HPDE6-E6E7 (cell line): ENCODE measurements at regions not wholly inside any gene's neighbourhood (a gene's known extent, or its start where the extent isn't known, plus 50 kb on each side); places are given as distances from the start of the nearest gene placed in this dataset.

Source experiments
- DNase-seq: peaks from one replicate; pipeline ENCODE4 v3.0.0; 2011; ENCODE audit warnings: missing footprints; ENCODE audit errors: extremely low spot score

DNA sequence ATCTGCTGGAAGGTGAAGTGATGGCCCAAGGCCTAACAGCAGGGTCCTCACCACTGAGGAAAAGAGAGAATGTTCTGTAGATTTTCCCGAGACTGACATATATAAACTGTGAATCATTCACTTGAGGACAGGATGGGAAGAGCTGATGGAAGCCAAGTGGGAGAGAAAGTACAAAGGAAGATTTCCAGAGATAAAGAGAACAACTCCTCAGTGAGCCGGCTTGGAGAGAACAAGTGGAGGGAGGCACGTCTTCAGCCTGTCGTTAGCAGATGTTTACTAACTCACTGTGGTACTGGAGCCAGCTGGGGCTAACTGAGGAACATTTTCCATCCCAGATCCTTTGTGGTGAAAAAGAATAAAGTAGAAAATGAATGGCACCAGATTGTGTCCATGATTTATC is 552.9 kb upstream of the TNP1 start:
- DNase-seq: no peak

DNA sequence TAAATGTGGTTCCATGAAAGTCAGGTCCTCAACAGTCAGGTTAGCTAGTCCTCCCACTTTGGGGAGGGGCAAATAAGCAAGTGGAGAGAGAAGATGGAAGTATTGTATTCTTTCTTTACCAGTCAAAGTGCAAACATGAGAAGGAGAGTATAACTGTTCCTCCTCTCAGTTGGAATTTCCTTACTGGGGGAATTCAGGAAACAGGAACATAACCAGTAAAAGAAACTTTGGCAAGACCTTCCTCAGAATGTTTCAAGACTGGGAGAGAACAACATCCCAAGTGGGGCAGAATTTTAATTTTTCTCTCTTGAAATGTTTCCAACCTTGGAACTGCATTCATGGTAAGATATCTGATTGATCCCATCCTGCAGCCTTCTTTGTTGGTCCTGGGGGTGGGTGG is 552.4 kb upstream of the TNP1 start:
- DNase-seq: no peak

DNA sequence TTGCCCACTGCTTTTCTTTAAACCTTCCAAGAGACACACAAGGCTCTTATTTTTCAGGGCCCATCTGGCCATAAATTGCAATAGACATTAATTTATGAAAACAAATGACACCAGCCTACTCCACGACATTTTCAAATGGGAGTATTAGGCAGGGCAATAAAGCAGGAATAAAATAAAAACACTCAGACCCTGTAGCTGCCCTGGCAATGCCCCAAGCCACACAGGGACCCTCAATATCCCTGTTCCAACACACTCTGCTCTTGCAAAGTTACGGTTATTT is 550.8 kb upstream of the TNP1 start:
- DNase-seq: no peak

DNA sequence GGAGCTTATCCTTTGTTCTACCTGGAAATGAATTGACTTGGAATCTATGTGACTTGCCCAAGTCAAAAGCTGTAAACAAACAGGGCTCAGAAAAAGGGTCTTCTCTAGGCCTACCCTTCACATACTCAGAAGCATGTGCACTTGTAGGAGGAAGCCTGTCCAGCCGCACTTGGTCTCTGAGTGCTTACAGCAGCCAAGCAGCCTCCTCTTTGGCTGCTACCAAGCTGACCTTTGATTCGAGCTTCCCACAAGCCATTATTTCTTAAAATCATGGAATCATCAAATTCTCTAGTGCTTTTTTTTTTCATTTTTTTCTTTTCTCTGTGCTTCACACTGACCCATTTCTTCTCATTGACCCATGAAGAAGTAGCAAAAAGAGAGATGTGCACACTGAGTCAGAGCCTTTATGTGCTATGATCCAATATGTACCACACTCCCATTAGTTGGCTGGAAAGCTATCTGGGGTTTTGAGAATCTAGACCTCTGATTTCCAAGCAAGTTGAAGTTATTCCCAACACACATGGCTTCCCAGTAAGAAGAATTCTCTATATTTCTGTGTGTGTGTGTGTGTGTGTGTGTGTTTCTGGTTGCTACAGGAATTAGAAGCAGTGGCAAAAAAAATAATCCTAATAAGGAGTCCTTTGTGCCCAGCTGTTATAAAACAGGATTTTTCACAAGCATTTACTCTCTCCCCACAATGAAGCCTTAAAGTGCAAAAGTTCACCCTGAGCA is 550.3 kb upstream of the TNP1 start:
- DNase-seq: no peak

DNA sequence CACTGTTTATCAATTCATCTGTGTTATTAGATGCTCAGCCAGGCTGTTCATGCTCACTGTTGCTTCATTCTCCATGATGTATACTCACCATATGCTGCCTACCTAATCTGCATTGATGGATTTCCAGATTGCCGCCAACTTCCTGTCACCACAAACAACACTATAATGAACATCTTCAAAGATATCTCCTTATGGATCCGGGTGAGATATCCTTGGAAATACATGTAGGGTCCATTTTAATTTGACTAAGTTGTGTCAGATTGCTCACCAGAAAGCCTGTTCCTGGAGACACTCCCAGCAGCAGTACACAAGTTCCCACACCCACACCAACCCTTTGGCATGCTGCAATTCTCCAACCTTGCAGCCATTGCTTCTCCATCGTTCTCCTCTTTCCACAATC is 547.5 kb upstream of the TNP1 start:
- DNase-seq: no peak

DNA sequence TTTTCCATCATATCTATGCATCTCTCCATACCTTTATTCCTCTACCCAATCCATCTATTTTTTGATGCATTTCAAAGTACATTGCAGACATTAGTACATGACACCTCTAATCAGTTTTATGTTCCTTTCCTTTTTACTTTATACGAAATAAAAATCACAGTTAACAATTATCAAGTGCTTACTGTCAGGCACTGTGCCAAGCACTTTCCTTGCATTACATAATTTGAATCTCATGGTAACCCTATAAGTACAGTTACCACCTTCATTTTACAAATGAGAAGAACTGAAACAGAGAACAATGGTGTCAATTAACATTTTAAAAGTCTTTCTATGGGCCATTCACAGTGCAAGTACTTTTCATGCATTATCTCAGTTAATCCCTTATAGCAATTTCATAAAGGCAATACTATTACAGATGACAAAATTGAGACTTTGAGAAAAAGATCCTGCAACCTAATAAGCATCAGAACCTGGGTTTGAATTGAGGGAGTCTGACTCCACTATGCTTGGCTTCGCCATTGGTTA is 544.4 kb upstream of the TNP1 start:
- no peak for DNase-seq

DNA sequence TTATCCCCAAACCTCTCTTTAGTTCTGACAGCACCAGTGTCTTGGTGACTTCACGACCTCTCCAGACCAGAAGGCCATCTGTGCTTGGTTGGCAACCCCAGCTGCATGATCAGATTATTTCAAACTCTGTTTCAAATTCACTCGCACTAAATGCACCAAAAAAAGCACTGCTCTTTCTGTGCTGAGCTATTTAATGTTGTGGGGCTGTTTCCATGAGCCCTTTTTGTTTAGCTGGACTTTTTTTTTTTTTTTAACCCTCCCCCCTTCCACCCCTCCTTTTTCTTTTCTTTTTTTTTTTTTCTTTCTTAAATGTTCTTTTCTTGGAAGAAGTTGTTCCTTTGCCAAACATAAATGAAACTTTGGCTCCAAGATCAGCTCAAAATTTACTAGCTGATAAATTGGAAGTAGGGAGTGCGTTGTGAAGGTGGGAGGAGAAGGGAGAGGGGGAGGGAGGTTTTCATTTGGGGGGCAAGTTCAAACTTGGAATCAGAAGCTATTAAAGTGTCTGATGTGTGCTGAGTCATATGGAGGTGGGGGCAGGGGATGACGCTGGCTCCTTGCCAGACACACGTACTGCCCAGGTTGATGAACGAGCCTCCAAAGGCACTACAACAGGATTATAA is 543.0 kb upstream of the TNP1 start:
- peak; percentile 59 for DNase-seq

DNA sequence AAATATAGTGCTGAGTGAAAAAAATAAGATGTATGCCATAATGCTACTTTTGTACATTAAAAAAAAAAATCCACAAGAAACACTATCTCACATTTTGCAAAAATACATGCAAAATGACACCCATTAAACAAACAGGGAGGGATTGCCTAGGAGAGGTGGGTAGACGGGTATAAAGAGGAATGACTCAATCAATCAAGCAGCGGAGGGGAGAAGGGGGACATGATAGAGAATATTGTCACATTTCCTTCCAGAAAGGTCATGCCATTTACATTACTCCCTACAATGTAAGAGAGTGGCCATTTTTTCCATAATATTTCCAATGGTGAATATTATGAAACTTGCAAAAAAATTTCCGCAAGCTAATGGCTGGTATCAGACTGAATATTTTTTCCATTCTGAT is 542.3 kb upstream of the TNP1 start:
- no peak for DNase-seq

DNA sequence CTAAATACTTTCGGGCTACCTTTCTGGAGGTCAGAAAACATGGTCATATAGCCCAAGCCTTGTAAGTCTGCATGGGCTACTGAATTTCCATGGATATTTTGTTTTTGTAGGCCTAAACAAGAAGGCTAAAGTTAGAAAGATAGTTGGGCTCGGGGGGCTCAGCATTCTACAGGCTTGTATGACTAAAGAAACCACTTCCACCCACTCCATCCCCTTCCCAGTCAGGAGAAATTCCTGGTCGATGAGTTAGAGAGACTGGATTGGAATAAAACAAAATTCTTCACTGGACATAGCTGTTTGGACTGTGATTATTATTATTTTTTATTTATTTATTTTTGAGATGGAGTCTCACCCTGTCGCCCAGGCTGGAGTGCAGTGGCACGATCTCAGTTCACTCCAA is 539.4 kb upstream of the TNP1 start:
- no peak for DNase-seq

DNA sequence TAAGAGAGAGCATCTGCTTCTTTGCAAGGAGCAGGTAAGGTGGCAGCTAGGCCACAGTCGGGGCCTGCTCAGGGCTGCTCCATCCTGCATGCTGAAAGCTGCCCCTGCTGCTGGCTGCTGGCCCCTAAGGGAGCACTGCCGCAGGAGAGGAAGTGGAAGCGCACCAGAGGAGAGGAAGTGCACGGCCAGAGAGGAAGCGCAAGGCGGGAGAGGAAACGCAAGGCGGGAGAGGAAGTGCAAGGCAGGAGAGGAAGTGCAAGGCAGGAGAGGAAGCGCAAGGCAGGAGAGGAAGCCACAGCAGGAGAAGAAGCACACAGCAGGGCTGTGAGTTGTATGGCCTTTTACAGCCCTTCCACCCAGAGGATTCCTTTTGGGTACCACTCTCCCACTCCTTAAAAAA is 539.0 kb upstream of the TNP1 start:
- DNase-seq: no peak

DNA sequence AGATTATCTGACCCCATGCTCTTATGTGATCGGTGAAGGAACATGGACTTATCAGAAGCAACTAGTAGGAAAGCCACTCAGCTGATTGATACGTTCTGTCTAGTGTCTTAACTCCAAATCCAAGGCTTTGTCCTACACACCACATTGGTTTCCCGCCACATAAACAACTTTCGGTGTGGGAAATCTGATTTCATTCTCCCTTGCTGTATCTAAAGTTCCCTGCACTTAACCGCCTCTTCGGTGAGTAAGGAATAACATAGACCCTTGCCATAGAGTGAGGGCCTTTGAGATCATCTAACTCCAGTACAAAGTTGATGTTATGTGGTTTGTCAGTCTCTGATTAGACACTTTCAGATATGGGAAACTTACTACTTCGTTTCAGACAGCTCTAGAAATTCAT is 538.2 kb upstream of the TNP1 start:
- no peak for DNase-seq

DNA sequence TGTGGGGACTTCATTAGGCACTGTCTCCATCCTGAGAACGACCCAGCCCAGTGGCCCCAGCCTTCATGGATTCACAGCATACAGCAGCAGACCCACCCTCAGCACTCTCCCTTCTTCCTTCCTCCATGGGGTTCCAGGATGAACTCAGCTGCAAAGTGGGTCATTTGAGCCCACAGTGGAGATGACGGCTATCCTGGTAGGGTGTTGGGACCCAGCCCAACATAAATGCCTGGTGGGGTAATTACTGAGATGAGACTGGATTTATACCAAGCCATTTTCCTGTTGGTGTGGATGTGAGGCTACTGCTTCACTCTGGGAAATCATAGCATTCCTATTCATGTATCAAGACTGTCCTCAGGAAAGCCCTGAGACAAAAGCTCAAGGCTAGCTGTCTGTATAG is 536.7 kb upstream of the TNP1 start:
- no peak for DNase-seq

DNA sequence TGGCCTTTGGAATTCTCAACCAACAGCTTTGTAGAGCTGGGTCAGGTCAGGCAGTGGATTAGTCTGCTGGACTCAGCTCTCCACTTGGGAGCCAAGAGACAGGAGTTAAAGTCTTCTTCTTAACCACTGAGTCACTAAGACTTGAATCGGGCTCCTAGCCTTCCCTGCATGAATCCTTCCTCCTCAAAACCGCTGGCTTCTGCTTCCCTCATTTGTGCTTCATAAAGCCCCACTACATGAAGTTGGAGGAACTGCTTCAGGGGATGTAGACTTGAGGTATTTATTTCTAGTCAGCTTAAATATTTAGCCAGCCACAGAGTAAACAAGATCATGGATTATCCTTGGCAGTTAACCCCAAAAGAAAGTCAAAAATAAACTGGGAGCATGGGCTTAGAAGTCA is 536.3 kb upstream of the TNP1 start:
- DNase-seq: no peak

DNA sequence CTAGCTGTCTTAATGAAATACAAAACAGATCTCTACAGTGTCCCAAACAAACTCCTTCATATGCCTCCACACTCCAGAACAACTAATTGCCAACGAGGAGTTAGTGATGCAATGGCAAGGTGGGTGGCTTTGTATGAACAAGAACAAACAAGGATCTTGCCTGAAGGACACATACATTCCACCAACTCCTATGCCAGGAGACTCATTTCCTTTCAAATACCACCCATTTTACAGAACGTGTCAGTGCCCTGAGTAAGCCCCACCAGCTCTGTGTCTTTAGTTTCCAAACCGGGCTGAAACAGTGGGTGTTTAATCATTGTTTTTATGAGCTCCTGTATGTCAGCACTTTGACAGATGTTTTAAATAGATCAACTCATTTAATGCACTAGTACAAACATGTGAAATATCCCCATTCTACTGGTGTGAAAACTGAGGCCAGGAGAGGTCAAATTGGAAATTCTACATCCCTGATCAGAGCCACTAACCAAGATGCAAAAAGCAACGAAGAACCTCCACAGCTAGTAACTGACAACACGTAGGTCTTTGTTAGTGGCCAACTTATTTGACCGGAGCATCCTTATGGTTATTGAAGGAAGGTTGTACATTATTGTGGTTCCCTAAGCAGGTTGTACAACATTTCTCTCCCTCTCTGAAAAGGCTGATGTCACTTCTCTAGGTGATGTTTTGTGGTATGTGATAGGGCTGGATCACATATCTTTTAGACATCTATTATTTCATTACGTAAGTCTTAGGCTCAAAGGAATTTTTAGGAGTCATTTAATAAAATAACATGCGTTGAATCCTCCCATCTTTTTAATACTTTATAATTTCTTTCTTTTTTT is 534.9 kb upstream of the TNP1 start:
- DNase-seq: no peak

DNA sequence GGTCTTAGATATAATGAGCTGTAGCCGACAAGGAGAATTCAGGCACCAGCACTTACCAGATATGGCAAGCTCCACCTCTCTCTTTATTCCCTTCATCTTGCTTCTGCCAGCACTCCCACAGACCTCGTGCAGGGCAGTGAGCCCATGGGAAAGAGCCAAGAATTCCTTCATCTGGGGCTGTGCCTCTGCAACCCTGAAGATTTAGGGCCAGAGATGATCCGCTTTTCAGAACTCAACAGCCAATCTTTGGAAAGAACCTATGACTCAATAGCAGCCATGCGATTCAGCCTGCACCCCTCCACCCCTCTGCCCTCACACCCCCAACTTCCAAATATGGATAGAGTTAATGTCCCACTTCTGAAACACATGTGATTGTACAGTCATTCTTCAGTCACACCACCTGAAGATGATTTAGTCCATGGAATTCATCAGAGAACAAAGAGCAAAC is 533.7 kb upstream of the TNP1 start:
- peak; percentile 36 for DNase-seq

DNA sequence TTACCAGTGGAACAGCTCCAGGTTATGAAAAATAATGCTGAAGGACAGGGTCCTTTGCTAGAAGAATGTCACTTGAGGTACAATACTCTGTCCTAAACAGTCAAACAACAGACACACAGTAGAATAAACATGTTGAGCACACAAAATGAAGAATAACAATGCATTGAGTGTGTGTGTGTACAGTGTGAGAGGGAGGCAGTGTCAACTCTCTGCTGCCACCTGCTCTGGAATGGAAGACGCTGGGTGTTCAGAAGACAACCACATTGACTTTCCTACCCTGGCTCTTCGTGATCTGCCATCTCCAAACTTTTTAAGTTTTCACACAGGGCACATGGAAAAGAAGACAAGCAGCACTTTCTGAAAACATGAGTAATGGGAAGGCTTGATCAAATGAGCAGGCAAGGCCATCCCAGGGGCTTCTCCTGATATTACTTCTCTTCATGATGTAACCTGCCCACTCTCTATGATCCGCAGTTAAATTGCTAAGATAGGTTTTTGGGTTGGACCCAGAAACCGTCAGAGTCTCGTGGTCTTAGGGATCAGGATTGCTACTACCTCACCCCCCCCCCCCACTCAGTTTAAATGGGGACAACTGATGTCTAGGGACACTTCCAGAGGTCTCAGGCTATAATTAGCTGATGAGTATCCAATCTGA is 533.2 kb upstream of the TNP1 start:
- no peak for DNase-seq

DNA sequence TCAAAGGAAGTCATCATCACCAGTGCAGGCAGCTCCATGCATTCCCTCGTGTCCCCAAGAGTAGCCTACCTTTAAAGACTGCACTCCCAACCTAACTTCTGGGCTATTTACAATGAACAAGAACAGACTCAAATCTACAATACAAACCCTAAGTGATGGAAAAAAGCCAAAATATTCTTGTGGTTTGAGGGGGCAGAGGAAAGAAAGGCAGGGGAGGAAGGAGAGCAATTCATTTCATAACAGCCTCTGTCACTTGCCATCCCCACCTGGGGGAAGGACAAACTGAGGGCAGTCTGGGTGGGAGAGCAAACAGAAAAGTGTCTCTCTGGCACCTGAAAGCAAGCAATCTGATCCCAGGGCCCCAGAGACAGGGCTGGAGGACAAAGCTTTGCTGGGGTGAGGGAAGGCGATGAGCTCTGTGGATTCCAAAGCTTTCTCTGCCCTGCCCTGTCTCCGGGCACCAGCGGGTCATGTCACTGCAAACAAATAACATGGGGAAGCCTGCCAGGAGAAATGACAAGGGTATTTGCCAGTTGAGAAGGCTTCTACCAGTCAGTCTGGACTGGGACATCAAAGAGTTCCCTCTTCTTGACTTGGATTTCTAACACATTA is 528.0 kb upstream of the TNP1 start:
- no peak for DNase-seq

DNA sequence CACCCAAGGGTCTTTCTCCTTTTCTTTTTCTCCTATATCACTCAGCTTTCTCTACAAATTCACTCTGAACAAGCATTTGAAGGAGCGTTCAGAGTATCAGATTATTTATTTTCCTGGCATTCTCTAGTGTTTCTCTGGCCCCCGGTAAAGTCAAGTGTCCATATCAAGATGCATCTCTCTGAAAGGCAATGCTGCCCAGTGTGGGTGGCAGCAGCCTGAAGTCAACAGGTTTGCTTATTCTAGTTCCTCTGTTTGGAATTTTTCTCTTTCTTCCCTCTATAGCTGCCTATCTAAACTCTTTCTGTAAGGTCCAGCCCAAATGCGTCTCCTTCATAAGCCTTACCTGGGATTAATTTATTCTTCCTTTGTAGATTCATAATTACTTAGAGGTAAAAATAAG is 526.2 kb upstream of the TNP1 start:
- no peak for DNase-seq

DNA sequence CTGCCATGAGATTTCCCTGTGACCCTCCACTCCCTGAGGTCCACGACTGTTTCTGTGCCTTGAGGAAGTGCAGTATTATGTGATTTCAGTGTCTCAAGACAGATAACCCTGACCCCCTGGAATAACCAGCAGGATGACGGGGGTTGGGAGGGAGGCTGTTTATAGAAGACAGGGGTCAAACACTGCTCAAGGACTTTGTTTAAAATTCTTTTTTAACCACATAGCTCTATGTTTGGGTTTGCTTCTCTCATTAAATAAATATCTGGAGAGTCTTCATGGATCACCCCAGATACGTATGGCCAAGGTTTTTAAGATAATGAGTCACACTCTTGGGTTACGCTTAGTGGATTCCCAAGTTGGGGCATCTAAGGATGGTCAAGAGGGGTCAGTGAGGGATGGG is 523.8 kb upstream of the TNP1 start:
- no peak for DNase-seq

DNA sequence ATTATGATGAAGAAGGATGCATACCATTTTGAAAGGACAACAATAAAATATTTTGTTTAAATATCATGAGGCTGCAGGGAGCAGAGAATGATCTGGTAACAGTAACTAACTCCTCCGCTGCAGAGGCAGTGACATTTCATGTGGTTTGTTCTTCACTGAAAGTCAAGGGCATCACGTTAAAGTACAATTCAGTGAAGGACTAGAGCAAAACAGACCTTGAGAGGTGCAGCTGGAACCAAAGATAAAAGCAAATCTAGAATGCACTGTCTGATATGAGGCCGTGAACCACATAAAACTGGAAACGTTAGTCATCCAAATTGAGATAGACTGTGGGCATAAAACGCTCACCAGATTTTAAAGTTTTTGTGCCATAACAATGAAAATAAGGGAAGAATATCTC is 522.9 kb upstream of the TNP1 start:
- no peak for DNase-seq

DNA sequence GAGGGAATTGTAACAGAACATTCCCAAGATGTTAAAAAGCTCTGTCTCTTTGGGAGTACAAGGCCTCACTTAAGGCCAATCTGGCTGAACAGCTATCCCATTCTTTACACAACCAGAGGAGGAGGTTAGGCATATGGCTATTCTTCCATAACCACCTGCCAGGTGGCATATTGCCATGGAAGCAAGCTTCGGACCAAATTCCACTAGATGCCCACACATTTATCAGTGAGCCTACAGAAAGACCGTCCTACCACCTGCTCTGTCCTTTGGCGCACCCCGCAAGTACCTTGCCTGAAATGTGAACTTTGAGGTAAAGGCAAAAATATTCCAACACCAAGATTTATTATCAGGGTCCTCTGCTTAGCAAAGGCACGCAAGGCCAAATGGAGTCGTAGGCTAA is 519.9 kb upstream of the TNP1 start:
- DNase-seq: no peak

DNA sequence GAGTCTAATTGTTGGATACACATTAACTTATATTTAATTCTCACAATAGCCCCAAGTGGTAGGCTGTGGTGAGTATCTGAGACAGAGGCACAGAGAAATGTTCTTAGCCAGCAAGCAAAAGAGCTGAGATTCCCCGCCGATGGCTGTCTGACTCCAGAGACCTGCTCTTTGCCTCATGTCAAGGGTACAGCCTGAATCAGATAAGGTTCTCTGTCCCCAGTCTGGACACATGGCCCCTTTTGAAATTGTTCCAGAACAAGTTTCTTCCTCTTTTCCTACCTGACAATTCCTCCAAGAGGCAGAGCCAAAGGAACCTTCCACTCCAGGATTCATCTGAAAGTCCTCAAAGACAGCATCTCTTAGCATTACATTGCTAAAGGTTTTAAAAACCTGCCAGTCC is 512.9 kb upstream of the TNP1 start:
- no peak for DNase-seq
